ENCODE measurements at regions not wholly inside any gene's neighbourhood (a gene's known extent, or its start where the extent isn't known, plus 50 kb on each side); places are given as distances from the start of the nearest gene placed in this dataset.

GRCh38 chr16:56038564-56039098 is 152.7 kb upstream of the GNAO1 start:
- TF ChIP-seq CTCF (IDR thresholded peaks at IDR 0.05; ENCODE audit: insufficient read depth, low read length, poor library complexity, severe bottlenecking): no peak
- no peak for TF ChIP-seq EZH2phosphoT487 (conservative IDR thresholded peaks at IDR 0.05; ENCODE audit: low read length)

Measured in SU-DHL-6 (cell line).